B cell (primary cell): ENCODE measurements at regions not wholly inside any gene's neighbourhood (a gene's known extent, or its start where the extent isn't known, plus 50 kb on each side); places are given as distances from the start of the nearest gene placed in this dataset.

Experiments
- ATAC-seq: fragments of 200-7000 bp; cut with Tn5 transposase; one replicate; pipeline ENCODE4 v1.10.0; 2021; ENCODE audit warnings: low read depth, mild to moderate bottlenecking, moderate number of reproducible peaks, moderate library complexity
- CTCF ChIA-PET: fragments of 350-600 bp; sonication (Branson Sonifier 250); formaldehyde crosslinking; loops from one replicate; lab custom pipeline; 2021; ENCODE audit warnings: antibody characterized with exemption, inconsistent platforms; lab: Charles Lee
- POLR2A ChIA-PET: fragments of 350-600 bp; sonication (Branson Sonifier 250); formaldehyde crosslinking; loops from one replicate; lab custom pipeline; 2021; ENCODE audit warnings: antibody characterized with exemption; lab: Charles Lee
- DNase-seq: peaks from one replicate; pipeline ENCODE4 v3.0.0; 2013
- H2AFZ ChIP-seq: 2 replicates; pipeline ENCODE4 v1.6.1; 2012; ENCODE audit warnings: mild to moderate bottlenecking, low read depth, low read length; ENCODE audit not compliant: insufficient read depth, poor library complexity, severe bottlenecking
- H3K27ac ChIP-seq, 2 donors: 1 replicate in 1 of 2; 2 replicates in 1 of 2; pipeline ENCODE4 v1.5.1; 2012 to 2013; ENCODE audit warnings: low read length in 2 of 2, mild to moderate bottlenecking in 2 of 2, moderate library complexity in 1 of 2
- H3K27me3 ChIP-seq, 4 experiments: fragments of 200-600 bp in 1 of 4; sonication (generic) in 1 of 4; replicated peaks in 1 of 4; 1 replicate in 2 of 4; 2 replicates in 2 of 4; pipeline versions ENCODE4 v1.6.1 to v1.7.0; 2013 to 2016; ENCODE audit warnings: low read length in 3 of 4, mild to moderate bottlenecking in 2 of 4, mixed read lengths in 1 of 4, moderate library complexity in 1 of 4; ENCODE audit not compliant: insufficient read depth in 4 of 4, control insufficient read depth in 3 of 4; ENCODE audit errors: control extremely low read depth in 1 of 4
- H3K36me3 ChIP-seq, 2 experiments: replicated peaks in 1 of 2; 1 replicate in 1 of 2; 2 replicates in 1 of 2; pipeline versions ENCODE4 v1.6.1 to v1.7.1; 2013; ENCODE audit warnings: low read length in 1 of 2; ENCODE audit not compliant: insufficient read depth in 2 of 2, control insufficient read depth in 1 of 2; ENCODE audit errors: control extremely low read depth in 1 of 2, extremely low read depth in 1 of 2
- H3K4me1 ChIP-seq, 2 donors: fragments of 200-600 bp in 1 of 2; sonication (generic) in 1 of 2; 1 replicate in 1 of 2; 2 replicates in 1 of 2; pipeline versions ENCODE4 v1.5.1 to v1.6.1; 2013 to 2017; ENCODE audit warnings: low read length in 2 of 2; ENCODE audit not compliant: control insufficient read depth in 2 of 2, insufficient read depth in 2 of 2
- H3K4me2 ChIP-seq: replicated peaks from 2 replicates; pipeline ENCODE3; 2012; ENCODE audit warnings: mild to moderate bottlenecking, low read depth, low read length; ENCODE audit not compliant: poor library complexity, severe bottlenecking
- H3K4me3 ChIP-seq, 5 experiments: fragments of 200-600 bp in 1 of 5; sonication (generic) in 1 of 5; 1 replicate in 3 of 5; 2 replicates in 2 of 5; pipeline versions ENCODE4 v1.5.1 to v1.7.0; 2011 to 2016; ENCODE audit warnings: low read length in 4 of 5, mild to moderate bottlenecking in 4 of 5, low read depth in 2 of 5, control low read depth in 1 of 5, moderate library complexity in 1 of 5; ENCODE audit not compliant: insufficient read depth in 1 of 5; ENCODE audit errors: control extremely low read depth in 1 of 5, extremely low read depth in 1 of 5
- H3K79me2 ChIP-seq: fragments of 200-600 bp; sonication (generic); one replicate; pipeline ENCODE4 v1.6.0; 2016; ENCODE audit warnings: low read length; ENCODE audit not compliant: control insufficient read depth, insufficient read depth
- H3K9ac ChIP-seq: fragments of 200-600 bp; sonication (generic); 2 replicates; pipeline ENCODE4 v1.6.1; 2017; ENCODE audit warnings: mild to moderate bottlenecking, low read length, moderate library complexity
- H3K9me3 ChIP-seq, 3 donors: one replicate each; pipeline versions ENCODE4 v1.6.1 to v1.7.1; 2013; ENCODE audit warnings: low read length in 2 of 3; ENCODE audit not compliant: control insufficient read depth in 2 of 3, insufficient read depth in 1 of 3; ENCODE audit errors: control extremely low read depth in 1 of 3
- H4K20me1 ChIP-seq: 2 replicates; pipeline ENCODE4 v1.6.0; 2012; ENCODE audit warnings: mild to moderate bottlenecking, low read length; ENCODE audit not compliant: insufficient read depth, control insufficient read depth, poor library complexity, severe bottlenecking
- H3K27ac Mint-ChIP-seq: one replicate; pipeline ENCODE4 v1.8.0; 2021; ENCODE audit warnings: mixed read lengths
- H3K27me3 Mint-ChIP-seq: one replicate; pipeline ENCODE4 v1.8.0; 2021; ENCODE audit warnings: mixed read lengths
- H3K4me1 Mint-ChIP-seq: one replicate; pipeline ENCODE4 v1.8.0; 2021; ENCODE audit warnings: mixed read lengths
- H3K4me3 Mint-ChIP-seq: one replicate; pipeline ENCODE4 v1.8.0; 2021; ENCODE audit warnings: mixed read lengths
- H3K9me3 Mint-ChIP-seq: one replicate; pipeline ENCODE4 v1.8.0; 2022; ENCODE audit warnings: mixed read lengths; ENCODE audit not compliant: insufficient read depth
- EZH2 ChIP-seq: IDR thresholded peaks from 2 replicates; pipeline ENCODE4 v1.6.1; 2012; ENCODE audit warnings: borderline replicate concordance, low read depth, mild to moderate bottlenecking, moderate library complexity, low read length; ENCODE audit not compliant: insufficient read depth, poor library complexity, severe bottlenecking
- WGBS: methylation state at CpG from one replicate; pipeline ENCODE4 v1.1.5; 2013; ENCODE audit warnings: missing lambda C conversion rate; ENCODE audit not compliant: insufficient coverage; 5-methylcytosine and 5-hydroxymethylcytosine counted together
- intact Hi-C: fragments of 100-400 bp; cut with micrococcal nuclease; formaldehyde crosslinking; loops from one replicate; pipeline ENCODE4 v1.10.0; 2022
- TF ChIP-seq, protein P1 (sequence below): fragments of 200-600 bp; IDR thresholded peaks from one replicate; pipeline ENCODE4 v1.8.0; 2022; ENCODE audit warnings: antibody characterized with exemption, mild to moderate bottlenecking

GRCh38 chr12:90183201-90183600, 474.6 kb upstream of the ATP2B1 start:
- ATAC-seq = no peak
- H3K27me3 ChIP-seq = no peaks in the 10 kb centered on the region
- Mint-ChIP-seq H3K4me3 (no peak overlapping the region), H3K27ac (no peak overlapping the region), H3K4me1 (no peaks in the 10 kb centered on the region), H3K9me3 (peaks cover 4% of the 10 kb centered on the region), H3K27me3 (peaks cover 4% of the 10 kb centered on the region)
- H3K9ac ChIP-seq = no peak overlapping the region
- H3K9me3 ChIP-seq = peaks cover 0 to 7% (median 1%) of the 10 kb centered on the region in 3 donors
- intact Hi-C loops = no loop called here
- no peaks in the 10 kb centered on the region for H3K36me3 ChIP-seq
- TF ChIP-seq EZH2 = no peak
- TF ChIP-seq, protein P1, sequence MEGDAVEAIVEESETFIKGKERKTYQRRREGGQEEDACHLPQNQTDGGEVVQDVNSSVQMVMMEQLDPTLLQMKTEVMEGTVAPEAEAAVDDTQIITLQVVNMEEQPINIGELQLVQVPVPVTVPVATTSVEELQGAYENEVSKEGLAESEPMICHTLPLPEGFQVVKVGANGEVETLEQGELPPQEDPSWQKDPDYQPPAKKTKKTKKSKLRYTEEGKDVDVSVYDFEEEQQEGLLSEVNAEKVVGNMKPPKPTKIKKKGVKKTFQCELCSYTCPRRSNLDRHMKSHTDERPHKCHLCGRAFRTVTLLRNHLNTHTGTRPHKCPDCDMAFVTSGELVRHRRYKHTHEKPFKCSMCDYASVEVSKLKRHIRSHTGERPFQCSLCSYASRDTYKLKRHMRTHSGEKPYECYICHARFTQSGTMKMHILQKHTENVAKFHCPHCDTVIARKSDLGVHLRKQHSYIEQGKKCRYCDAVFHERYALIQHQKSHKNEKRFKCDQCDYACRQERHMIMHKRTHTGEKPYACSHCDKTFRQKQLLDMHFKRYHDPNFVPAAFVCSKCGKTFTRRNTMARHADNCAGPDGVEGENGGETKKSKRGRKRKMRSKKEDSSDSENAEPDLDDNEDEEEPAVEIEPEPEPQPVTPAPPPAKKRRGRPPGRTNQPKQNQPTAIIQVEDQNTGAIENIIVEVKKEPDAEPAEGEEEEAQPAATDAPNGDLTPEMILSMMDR = no peak
- no peak for DNase-seq
- no CpG with 5 or more reads among the region's 1 CpG for WGBS
- no peak overlapping the region for H3K4me2 ChIP-seq
- H3K4me3 ChIP-seq = no peak overlapping the region
- no peaks in the 10 kb centered on the region for H3K79me2 ChIP-seq
- ChIA-PET POLR2A (no interaction called here), CTCF (no interaction called here)
- H4K20me1 ChIP-seq = no peaks in the 10 kb centered on the region
- H2AFZ ChIP-seq = no peak overlapping the region
- H3K27ac ChIP-seq = no peak overlapping the region
- H3K4me1 ChIP-seq = no peaks in the 10 kb centered on the region

- POLR2A ChIA-PET = no interaction called here
- Mint-ChIP-seq H3K27ac (no peak overlapping the region), H3K4me1 (no peaks in the 10 kb centered on the region), H3K4me3 (no peak overlapping the region), H3K9me3 (peaks cover 4% of the 10 kb centered on the region), H3K27me3 (peaks cover 4% of the 10 kb centered on the region)
- ATAC-seq = no peak
- Histone ChIP-seq H3K9ac (no peak overlapping the region), H3K27ac (no peak overlapping the region), H2AFZ (no peak overlapping the region), H3K79me2 (no peaks in the 10 kb centered on the region), H3K4me2 (no peak overlapping the region), H4K20me1 (no peaks in the 10 kb centered on the region), H3K27me3 (no peaks in the 10 kb centered on the region), H3K9me3 (peaks cover 0 to 7% (median 1%) of the 10 kb centered on the region in 3 donors), H3K36me3 (no peaks in the 10 kb centered on the region), H3K4me1 (no peaks in the 10 kb centered on the region), H3K4me3 (no peak overlapping the region)
- intact Hi-C loops = no loop called here
- TF ChIP-seq, protein P1 = no peak
- no peak for TF ChIP-seq EZH2
- WGBS = no CpG with 5 or more reads among the region's 3 CpGs
- no peak for DNase-seq
- CTCF ChIA-PET = no interaction called here
Observed at GRCh38 chr12:90181216-90181615, 472.6 kb upstream of the ATP2B1 start.
